Astrocyte of the spinal cord (primary cell): ENCODE measurements at regions not wholly inside any gene's neighbourhood (a gene's known extent, or its start where the extent isn't known, plus 50 kb on each side); places are given as distances from the start of the nearest gene placed in this dataset.
"Not testable (repeated sequence)": the region's sequence is repeated elsewhere in the genome, so short reads cannot be mapped to it uniquely, and the experiment has no call there.

Source experiments
- DNase-seq: peaks from one replicate; pipeline ENCODE4 v3.0.0; 2011; ENCODE audit warnings: low read depth, low spot score
- H3K4me3 ChIP-seq: 2 replicates; pipeline ENCODE4 v1.5.1; 2011; ENCODE audit warnings: low read depth, mild to moderate bottlenecking, low read length, moderate library complexity
- CTCF ChIP-seq: IDR thresholded peaks from 2 replicates; pipeline ENCODE4 v1.5.1; 2012; ENCODE audit warnings: low read depth, mild to moderate bottlenecking, low read length, inconsistent platforms
- in situ Hi-C: cut with HindIII; loops from 2 replicates; pipeline ENCODE4 v1.10.0; 2017; ENCODE audit warnings: low sequenced_read_pairs

GRCh38 chr7:94706996-94707740 is 51.2 kb upstream of the SGCE start:
- DNase-seq = no peak
- TF ChIP-seq CTCF = no peak
- no peak overlapping the region for H3K4me3 ChIP-seq
- in situ Hi-C loops = no loop called here

DNA sequence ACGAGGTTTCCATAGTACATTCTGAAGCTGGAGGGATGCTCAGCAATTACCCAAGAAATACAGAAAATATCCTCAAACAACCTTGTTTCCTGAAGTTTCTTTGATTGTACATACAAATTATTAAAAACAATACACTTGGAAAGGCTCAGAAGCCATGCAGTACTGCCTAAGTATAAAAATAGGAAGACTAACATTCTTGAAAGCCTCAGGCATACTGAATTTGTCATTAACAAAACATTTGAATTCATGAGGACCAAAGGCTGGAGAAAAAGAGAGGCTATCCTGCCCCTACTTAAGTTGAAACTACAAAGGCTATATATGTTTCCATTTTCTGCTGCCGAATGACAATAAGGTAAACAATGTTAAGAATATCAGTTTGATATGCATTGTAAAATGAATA is 54.3 kb upstream of the SGCE start:
- no peak for TF ChIP-seq CTCF
- H3K4me3 ChIP-seq = no peak overlapping the region
- peak; percentile 60 for DNase-seq
- in situ Hi-C loops = no loop called here

- H3K4me3 ChIP-seq, in situ Hi-C loops, DNase-seq: not testable (repeated sequence)
Measured at GRCh38 chr7:94722360-94722759, 66.4 kb upstream of the SGCE start.

DNA sequence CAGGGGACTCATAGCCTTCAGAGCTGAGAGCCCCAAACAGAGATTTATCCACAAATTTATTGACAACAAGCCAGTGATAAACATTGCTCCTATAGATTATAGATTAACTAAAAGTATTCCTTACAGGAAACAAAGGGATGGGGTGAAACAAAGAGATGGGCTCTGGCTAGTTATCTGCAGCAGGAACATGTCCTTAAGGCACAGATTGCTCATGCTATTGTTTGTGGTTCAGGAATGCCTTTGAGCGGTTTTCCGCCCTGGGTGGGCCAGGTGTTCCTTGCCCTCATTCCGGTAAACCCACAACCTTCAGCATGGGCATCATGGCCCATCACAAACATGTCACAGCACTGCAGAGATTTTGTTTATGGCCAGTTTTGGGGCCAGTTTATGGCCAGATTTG is 73.0 kb upstream of the SGCE start:
- H3K4me3 ChIP-seq, in situ Hi-C loops, DNase-seq: not testable (repeated sequence)

GRCh38 chr7:94738071-94738470 is 82.1 kb upstream of the SGCE start:
- no peak overlapping the region for H3K4me3 ChIP-seq
- TF ChIP-seq CTCF = no peak
- in situ Hi-C loops = no loop called here

GRCh38 chr7:94739180-94739579 is 83.2 kb upstream of the SGCE start:
- H3K4me3 ChIP-seq = no peak overlapping the region
- in situ Hi-C loops = no loop called here
- TF ChIP-seq CTCF = no peak
- DNase-seq = peak; percentile 4

More at GRCh38 chr7:94738071-94738470, 82.1 kb upstream of the SGCE start:
- DNase-seq = no peak

DNA sequence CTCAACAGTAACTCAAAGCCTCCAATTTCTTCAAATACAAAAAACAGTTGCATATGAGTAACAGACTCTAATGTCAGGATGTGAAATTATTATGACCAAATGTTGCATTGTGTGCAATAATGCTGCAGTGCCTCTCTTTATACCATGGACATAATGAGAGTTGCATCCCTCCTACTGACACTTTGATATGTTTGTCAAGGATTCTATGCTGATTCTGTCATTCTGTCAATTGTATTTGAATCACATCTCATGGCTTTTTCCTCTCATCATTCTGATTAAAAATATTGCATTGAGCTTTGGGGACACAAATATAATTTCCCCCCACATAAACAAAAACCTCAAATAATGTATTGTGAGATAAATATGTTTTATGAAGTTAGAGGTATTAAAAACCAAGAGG is 84.6 kb upstream of the SGCE start:
- TF ChIP-seq CTCF = no peak
- no peak overlapping the region for H3K4me3 ChIP-seq
- no peak for DNase-seq
- in situ Hi-C loops = no loop called here

DNA sequence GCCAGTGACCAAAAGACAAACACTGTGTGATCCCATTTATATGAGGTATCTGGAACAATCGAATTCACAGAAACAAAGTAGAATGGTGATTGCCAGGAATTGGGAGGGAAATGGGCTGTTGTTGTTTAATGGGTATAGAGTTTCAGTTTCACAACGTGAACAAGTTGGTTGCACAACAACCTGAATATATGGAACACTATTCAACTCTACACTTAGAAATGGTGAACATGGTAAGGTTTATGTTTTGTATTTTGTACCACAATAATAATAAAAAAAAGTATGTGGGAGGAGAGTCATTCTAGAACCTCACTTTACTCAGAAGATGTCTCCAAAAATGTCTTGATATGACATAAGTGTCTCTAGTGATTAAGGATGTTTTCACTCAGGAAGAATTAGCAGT is 85.2 kb upstream of the SGCE start:
- DNase-seq = no peak
- no peak for TF ChIP-seq CTCF
- no peak overlapping the region for H3K4me3 ChIP-seq
- in situ Hi-C loops = no loop called here
